VCaP (cell line): ENCODE measurements at regions not wholly inside any gene's neighbourhood (a gene's known extent, or its start where the extent isn't known, plus 50 kb on each side); places are given as distances from the start of the nearest gene placed in this dataset.

Source experiments
- H3K27ac ChIP-seq: fragments of 450-650 bp; 2 replicates; pipeline ENCODE4 v1.5.1; 2017
- TF ChIP-seq, protein P1 (sequence below): fragments of 450-650 bp; conservative IDR thresholded peaks from 2 replicates; pipeline ENCODE4 v1.5.1; 2017; ENCODE audit warnings: mild to moderate bottlenecking, moderate library complexity

DNA sequence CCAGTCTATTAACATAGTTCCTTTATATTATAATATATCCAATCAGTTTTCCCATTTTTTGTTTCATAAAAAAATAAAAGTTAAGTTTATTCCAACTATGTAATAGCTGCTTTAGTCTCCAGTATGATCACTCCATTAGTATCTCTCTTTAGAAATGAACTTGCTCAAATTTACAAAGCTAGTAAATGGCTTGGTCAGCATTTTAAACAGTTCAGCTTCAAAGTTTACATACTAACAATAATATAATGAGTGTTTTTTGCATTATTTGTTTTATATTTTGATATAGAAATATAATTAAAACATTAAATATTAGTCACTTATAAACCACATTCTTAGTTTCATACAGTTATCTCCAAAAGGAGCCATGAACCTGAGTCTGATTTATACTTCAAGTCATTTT is 1073.8 kb downstream of the SLITRK5 start:
- TF ChIP-seq, protein P1, sequence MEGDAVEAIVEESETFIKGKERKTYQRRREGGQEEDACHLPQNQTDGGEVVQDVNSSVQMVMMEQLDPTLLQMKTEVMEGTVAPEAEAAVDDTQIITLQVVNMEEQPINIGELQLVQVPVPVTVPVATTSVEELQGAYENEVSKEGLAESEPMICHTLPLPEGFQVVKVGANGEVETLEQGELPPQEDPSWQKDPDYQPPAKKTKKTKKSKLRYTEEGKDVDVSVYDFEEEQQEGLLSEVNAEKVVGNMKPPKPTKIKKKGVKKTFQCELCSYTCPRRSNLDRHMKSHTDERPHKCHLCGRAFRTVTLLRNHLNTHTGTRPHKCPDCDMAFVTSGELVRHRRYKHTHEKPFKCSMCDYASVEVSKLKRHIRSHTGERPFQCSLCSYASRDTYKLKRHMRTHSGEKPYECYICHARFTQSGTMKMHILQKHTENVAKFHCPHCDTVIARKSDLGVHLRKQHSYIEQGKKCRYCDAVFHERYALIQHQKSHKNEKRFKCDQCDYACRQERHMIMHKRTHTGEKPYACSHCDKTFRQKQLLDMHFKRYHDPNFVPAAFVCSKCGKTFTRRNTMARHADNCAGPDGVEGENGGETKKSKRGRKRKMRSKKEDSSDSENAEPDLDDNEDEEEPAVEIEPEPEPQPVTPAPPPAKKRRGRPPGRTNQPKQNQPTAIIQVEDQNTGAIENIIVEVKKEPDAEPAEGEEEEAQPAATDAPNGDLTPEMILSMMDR, result no peak
- no peak overlapping the region for H3K27ac ChIP-seq

DNA sequence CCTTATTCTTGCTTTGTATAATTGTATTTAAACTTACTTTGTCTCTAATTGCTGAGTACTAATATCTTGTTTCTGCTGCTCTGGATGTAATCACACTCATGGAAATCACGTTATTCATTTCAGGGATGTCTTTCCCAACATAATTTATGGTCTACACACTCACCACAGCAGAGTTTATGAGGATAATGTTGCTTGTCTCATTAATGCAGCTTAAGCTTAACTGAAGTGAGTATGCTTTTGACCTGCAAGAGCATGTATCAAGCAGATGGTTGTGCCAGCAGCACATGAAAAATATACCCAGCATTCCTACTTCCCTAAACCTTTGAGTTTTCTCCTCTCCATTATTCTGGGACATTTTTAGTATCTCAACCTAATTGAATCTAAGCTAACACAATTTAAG is 1080.9 kb downstream of the SLITRK5 start:
- TF ChIP-seq, protein P1, result no peak
- no peak overlapping the region for H3K27ac ChIP-seq

DNA sequence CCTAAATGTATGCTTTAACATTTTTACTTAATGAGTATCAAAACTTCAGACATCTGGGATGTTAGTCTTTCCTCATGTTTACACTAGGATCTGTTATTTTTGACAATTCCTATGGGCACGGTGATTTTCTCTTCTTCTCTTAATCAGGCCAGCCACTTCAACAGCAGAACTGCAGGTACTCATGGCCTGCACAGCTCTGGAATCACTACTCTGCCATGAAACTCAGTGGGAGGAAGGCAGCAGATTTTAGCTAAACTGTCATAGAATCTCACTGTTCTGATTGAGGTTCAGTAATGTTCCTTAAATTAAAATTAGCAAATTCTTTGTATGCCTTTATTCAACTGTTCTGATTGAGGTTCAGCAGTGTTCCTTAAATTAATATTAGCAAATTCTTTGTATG is 1083.0 kb downstream of the SLITRK5 start:
- TF ChIP-seq, protein P1, result no peak
- H3K27ac ChIP-seq, result no peak overlapping the region

DNA sequence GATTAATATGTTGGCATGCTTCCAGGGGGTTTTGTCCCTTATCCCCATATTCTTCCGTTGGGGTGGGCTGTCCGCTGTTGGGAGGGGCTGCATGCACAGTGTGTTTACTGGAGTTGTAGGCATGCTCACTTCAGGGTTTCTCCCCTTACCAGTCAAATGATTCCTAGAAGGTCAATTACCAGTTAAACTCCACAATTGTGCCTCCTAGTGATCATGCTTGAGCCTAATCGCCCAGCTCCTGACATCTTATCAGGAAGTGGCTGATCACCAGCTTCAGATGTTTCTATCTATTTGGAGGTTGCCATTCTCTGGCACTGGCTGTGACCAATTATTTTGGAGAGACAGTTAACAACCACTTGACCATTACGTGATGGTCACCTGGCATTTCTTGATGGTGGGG is 1090.0 kb downstream of the SLITRK5 start:
- TF ChIP-seq, protein P1, result no peak
- no peak overlapping the region for H3K27ac ChIP-seq

DNA sequence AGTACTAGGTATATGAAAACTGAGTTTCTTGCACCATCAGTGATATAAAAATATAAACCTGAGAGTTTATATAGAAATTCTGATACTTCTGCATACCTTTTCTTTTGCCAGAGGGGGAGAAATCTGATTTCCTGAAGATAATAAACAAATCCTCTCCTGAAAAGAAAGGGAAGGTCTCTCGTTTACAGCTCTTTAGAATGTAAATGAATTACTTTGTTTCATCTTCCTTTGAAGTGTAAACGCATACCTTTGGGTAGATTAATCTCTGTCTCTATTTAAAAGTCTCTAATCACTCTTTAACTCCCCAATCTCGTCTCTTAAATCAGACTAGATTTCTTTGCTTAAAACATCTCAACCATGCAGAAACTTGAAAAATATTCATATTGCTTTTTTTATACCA is 1092.9 kb downstream of the SLITRK5 start:
- no peak overlapping the region for H3K27ac ChIP-seq
- TF ChIP-seq, protein P1, result no peak

DNA sequence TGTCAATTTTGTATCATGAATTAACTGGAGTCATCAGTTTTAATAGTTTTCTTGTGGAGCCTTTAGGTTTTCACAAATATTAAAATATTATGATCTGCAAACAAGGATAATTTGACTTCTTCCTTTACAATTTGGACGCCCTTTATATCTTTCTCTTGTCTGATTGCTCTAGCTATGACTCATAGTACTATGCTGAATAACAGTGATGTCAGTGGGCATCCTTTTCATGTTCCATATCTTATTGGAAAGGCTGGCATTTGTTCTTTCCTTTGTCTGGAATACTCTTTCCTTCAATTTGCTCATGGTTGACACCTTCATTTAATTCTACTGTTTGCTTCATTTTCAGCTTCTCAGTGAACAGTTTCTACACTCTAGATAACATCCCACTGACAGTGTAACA is 1129.3 kb downstream of the SLITRK5 start:
- H3K27ac ChIP-seq, result no peak overlapping the region

DNA sequence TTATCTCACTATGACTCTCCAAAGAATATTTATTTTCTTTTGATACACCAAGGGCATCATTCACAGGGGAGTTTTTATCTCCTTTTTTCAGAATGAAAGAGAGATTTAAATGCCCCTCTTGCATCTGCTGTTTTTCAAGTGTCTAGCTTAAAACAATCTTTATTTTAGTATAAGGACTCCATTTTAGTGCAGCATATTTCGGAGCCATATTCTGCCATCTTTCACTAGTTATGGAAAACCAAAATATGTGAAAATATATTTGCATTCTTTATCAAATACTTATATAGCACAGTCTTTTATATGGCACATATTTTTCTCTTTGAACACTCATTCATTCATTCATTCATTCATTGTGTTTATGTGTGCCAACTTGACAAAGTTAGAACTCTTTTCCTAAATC is 1130.2 kb downstream of the SLITRK5 start:
- TF ChIP-seq, protein P1, result no peak
- no peak overlapping the region for H3K27ac ChIP-seq

More for the DNA sequence above, 1129.3 kb downstream of the SLITRK5 start:
- TF ChIP-seq, protein P1, result no peak

DNA sequence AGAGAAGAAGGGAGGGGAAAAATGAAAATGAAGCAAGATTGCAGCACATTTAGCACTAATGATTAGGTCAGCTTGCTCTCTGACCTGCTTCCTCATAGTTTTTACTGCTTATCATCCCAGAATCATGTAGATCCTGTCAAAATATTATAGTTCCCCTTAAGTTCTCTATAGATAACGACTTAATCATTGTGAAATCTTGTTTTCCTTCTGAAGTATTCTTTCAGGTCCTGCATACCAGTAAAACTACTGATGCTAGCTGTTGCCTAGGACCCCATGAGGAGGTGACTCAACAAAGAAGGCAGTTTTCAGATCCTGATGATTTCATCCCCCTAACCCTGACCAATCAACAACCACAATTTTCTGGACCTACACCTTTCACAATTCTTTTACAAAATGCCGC is 1131.7 kb downstream of the SLITRK5 start:
- no peak overlapping the region for H3K27ac ChIP-seq
- TF ChIP-seq, protein P1, result no peak
